ENCODE measurements at regions not wholly inside any gene's neighbourhood (a gene's known extent, or its start where the extent isn't known, plus 50 kb on each side); places are given as distances from the start of the nearest gene placed in this dataset.
"Not testable (repeated sequence)": the region's sequence is repeated elsewhere in the genome, so short reads cannot be mapped to it uniquely, and the experiment has no call there.

DNA sequence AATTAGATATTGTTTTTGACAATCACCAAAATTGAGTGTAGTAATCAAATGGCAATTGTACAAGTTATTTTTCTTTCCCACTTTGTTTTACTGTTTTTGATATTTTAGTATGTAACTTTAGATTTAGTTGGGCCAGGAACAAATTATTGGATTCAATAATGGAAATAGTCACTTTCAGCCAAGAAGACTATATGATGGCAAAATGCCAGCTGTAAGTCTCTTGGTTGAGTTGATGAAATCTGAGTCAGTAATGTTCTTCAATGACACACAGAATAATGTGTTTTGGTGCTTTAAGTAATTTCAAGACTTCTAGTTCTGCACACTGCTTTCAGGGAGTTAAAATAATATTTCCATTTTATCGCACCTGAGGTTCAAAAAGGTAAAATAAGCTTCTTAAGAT lies 2022.0 kb upstream of the CELF4 start:
- no peak for DNase-seq

DNA sequence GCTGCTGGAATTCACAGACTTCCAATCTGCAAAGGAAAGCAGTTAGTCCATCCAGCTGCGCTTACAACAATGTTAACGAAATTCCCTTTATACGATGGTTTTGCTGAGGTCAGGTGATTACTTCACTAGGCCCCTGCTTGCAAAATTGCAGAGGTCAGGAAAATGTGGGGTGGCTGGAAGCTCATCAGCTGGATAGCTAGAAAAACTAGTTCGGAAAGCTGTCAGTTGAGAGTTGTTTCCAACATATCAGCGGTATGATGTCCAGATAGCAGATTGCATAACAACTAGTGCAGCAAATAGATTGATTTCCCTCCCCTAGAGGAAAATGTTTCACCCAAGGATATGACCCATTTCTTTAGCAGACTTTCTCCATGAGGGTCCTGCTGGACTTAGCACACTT lies 2021.1 kb upstream of the CELF4 start:
- DNase-seq = no peak

DNA sequence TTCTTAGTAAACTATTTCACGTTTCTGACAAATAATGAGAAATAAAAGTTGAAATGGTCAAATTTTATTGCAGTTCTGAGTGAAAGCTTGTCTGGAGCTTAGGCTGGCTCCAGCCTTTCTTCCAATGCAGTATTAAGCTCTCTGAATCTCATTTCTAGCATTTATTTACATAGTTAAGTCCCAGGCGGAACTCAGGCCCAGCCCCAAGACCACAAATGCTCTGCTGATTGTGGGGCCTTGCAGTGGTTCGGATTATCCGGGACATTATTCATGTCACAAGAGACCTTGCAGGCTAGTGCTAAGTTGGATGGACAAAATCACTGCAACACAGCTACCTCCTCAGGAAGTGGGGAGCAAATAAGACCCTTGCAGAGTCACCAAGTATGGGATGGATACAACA lies 2009.3 kb upstream of the CELF4 start:
- no peak for DNase-seq

DNA sequence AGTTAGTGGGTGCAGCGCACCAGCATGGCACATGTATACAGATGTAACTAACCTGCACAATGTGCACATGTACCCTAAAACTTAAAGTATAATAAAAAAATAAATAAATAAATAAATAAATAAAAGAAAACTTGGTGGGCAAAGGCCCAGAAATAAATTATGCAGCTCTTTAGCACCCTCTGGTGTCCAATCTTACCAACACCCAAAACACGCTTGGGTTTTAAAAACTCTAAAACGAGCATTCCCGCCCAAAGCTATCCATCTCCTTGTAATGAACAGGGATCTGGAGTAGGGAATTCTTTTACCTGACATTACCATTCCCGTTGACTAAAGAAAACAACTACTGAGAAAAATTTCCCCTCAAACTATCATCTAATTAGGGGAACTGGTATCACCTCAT lies 2005.9 kb upstream of the CELF4 start:
- DNase-seq = peak in 1 of 56 donors; percentile 4

DNA sequence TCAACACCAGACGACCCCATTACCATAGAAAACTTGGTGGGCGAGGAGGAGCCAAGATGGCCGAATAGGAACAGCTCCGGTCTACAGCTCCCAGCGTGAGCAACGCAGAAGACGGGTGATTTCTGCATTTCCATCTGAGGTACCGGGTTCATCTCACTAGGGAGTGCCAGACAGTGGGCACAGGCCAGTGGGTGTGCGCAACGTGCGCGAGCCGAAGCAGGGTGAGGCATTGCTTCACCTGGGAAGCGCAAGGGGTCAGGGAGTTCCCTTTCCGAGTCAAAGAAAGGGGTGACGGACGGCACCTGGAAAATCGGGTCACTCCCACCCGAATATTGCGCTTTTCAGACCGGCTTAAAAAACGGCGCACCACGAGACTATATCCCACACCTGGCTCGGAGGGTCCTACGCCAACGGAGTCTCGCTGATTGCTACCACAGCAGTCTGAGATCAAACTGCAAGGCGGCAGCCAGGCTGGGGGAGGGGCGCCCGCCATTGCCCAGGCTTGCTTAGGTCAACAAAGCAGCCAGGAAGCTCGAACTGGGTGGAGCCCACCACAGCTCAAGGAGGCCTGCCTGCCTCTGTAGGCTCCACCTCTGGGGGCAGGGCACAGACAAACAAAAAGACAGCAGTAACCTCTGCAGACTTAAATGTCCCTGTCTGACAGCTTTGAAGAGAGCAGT lies 2000.1 kb upstream of the CELF4 start:
- not testable (repeated sequence) for DNase-seq

DNA sequence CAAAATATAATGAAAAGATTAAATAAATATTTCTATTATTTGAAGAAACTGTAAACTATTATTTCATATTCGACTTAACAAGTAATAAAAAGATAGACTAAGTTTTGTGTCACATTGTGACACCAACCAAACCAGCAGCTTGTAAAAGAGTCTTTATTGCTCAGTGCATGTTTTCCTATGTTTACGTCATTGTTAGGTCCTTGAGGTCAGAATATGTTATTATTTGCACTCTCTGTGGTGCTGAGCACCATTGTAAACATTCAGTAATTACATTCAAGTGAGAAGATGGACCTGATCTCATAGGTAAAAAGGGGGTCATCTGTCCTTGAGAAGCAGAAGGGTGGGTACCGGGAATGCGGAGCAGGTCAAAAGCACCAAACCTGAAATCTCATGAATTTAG lies 1999.1 kb upstream of the CELF4 start:
- no peak for DNase-seq

DNA sequence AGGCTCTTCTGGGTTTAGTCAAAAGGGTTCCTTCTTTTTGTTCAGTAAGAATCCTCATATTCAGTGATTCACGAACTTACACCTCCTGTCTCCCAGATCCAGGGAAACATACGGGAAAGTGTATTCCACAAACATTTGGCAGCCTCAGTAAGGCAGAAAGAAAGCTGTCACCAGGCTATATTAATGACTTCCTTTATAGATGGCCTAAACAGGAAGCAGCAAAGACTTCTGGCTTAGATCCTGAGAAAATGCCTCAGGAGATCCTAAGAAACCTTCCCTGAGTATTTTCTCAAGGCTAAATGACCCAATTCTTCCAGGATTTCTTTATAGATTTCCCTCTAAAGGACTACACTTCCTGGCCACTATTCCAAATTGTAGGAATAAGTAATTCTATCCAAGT lies 1995.5 kb upstream of the CELF4 start:
- DNase-seq = no peak

DNA sequence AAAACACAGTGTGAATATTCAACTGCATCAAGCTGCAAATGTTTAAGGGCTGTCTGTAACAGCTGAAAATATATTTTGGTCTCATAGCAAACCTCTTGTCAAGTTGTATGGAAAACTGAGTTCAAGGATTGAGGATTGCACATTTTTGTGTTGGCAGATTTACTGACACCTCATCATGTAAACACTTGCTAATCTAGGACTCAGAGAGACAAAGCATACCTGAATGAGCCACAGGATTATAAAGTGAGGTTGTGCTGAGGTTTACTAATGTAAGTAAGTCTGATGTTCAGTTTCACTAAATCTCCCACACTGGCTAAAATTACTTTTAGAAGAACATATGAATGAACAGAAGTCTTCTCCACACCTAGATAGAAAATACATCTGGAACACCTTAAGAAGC lies 1993.1 kb upstream of the CELF4 start:
- DNase-seq = no peak

DNA sequence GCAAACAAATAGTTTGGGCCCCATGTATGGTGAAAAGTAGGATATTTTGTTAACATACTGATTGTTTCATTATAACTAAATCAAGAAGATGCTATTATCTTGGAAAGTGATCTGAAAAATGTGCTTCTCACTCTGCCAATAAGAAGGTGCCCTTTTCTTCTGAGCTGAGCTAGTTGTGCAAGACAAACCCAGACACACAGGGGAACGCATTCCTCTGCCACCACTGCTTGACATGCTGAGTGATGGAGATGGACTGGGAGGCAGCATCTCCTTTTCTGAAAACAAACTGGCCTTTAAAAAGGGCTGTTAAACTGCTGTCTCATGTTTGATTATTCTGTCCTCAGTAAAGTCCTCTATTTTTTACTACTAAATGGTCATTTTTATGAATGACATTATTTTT lies 1989.9 kb upstream of the CELF4 start:
- DNase-seq = no peak

DNA sequence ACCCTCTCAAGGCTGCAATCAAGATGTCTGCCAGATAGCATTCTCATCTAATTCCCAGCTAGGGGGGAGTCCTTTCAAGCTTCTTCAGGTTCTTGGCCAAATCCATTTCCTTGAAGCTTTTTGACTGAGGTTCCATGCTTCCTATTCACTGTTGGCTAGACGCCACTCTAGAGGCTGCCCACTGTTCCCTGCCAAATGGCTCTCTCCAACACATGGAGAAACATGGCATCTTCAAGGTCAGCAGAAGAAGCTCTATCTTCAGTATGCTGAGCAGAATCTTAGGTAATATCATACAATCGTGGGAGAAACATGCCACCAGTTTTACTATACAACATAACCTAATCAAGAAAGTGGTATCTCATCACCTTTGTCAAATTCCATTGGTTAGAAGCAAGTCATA lies 1985.1 kb upstream of the CELF4 start:
- DNase-seq = no peak

DNA sequence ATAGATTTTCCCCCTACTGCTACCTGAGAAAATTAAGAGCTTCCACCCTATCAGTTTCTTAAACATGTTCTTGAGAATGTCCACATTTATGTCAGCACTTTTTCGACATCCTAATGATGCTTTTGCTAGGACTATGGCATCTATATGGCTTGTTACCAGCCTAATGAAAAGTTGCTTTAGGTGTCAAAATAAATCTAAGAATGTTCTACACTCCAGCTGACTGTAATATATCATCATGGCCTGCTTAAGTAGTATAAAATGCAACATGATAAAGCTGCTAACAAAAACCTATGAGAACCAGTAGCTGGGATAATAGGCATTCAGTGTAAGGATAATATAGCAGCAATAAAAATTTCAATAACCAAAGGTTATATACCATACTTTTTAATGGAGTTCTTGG lies 1983.5 kb upstream of the CELF4 start:
- DNase-seq = no peak

DNA sequence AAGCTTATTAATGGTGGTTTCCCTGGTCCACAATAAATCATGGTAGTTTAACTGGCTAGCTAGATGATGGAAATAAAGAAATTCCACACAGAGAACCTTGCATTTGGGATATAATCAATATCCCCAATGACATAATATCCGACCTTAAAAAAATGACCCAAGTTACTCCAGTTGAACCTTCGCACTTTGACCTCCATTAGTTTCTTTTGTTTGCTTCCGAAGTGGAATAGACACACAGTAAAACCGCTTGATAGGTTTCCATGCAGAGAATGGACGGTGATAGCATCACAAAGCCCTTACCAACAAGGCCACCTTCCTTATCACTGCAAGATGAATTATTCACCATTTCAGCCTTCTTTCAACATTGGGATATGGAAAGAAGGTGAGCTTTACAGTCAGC lies 1966.1 kb upstream of the CELF4 start:
- no peak for DNase-seq

DNA sequence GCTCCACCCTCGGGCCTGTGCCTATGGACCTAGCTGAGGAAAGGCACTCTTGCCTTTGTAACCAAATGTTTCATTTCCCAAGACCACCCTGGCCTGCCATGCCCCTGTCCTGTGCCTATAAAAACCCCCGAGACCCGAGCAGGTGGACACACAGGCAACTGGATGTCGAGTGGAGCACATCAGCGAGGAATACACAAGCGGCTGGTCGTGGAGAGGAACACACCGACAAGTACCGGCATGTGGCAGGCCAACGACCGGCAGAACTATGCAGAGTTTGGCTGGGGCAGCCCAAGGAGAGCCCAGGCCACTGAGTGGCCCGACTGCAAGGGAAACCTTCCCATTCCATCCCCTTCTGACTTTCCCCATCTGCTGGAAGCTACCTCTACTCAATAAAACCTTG lies 1963.8 kb upstream of the CELF4 start:
- no peak for DNase-seq

DNA sequence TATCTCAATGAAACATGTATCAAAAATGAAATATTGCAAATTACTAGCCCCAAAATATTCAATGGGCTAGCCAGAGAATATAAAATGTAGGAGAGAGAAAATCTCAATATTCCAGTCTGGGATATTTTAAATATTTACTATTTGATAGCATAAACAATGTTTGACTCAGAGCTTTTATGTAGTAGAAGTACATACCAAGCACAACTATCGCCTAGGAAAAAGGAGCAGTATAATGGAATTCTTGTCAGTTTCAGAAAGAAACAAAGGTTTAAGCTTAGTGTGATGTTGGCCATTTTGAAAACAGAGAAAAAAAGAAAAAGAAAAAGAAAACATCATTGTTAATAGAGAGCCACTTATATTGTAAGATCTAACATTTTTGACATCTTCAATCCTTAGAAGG lies 1961.9 kb upstream of the CELF4 start:
- no peak for DNase-seq

DNA sequence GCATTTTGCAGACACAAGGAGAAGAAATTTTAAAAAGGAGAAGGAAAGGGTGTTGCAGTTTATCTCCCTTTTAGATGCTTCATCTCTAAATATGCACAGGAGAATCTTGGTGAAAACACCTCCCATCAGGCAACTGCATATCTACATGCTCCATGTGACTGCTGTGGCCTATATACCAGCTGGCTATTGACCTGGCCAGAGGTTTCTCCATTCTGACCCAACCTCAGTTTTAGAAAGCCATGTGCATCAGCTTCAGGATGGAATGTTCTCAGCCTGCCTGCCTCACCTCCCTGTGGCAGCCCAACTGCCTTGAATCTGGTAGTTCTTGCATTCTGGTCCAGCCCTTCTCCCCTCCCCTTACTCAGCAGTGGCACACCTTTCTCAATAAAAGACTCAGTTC lies 1958.8 kb upstream of the CELF4 start:
- DNase-seq = no peak

DNA sequence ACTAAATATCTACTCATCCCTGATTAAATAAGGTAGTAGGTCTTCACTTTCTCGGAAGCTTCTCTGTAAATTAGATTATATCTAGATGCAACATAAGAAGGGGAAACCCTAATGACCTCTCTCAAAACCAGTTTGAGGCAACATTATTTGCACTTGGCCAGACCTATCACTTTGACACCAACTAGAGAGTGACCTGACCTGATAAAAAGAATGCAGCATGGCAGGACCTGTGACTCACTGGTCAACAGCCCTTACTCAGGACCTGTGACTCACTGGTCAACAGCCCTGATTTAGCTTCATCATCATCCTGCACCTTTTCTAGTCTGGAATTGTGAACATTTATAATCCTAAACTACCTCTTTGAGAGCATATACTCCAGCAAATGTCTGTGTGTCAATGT lies 1957.7 kb upstream of the CELF4 start:
- no peak for DNase-seq

DNA sequence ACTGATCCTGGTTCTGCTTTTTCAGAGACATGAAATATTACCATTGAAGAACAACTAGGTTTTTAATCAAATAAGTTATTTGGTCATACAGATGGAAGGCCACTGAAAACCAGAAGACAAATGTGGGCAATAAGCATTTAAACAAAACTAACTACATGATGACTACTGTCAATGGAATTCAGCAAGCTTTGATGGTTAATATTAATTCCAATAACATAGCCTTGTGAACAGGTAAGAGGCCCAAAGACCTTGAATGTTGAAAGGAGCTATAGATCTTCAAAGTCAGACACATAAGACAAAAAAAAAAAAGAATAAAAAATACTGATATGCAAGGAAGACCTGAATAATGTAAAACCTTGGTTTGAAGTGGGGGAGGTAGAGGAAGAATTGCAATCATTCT lies 1955.6 kb upstream of the CELF4 start:
- DNase-seq = no peak

DNA sequence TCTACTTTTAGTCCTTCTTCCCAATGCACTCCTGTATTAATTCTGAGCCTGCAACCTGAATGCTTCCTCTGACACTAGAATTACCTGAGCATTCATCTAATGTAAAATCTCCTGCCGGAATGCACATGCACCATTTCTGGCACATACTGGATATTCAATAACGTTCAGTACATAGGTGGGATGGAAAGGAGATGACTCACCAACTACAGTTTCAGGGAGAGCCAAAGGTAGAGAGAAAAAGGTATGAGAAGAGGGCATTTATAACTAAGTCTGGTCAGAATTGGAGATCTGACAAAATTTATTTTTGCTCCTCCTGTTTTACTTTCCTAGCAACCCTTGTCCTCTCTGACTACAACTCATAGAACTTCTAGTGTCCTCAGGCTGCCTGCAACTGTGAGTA lies 1954.1 kb upstream of the CELF4 start:
- DNase-seq = no peak

DNA sequence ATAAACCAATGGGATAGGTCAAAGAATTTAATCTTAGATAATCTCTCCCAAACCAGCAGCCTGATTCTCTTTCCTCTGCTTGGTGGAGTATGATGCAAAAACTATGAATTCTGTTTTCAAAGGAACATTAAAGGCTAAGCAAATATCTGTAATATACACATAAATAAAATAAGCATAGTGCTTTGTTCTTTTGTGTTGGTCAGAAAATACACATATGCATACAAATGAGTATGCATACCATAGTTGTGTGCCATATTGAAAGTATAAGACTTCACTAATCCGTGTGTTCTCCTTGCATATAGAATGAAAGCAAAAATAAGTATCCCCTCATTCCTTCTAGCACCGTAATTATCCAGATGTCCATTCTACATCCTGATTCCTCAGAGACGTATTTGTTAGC lies 1949.7 kb upstream of the CELF4 start:
- no peak for DNase-seq

DNA sequence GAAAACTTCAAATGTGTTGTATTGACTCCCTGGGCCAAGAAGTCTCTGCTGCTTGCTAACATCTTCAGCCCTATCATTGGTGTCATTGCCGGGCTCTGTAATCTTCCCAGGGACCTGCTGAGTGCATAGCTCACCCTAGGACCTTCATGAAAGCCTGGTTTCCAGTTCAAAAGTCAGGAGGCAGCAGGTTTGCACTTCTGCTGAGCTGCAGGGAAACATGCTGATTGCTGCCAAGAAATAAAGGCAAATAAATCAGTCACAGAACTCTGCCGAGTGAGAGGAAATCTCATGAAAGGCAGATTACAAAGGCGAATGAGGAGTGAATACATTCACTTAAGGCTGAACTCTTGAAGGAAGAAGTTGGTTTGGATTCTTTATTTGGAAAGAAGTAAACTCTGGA lies 1947.6 kb upstream of the CELF4 start:
- no peak for DNase-seq

DNA sequence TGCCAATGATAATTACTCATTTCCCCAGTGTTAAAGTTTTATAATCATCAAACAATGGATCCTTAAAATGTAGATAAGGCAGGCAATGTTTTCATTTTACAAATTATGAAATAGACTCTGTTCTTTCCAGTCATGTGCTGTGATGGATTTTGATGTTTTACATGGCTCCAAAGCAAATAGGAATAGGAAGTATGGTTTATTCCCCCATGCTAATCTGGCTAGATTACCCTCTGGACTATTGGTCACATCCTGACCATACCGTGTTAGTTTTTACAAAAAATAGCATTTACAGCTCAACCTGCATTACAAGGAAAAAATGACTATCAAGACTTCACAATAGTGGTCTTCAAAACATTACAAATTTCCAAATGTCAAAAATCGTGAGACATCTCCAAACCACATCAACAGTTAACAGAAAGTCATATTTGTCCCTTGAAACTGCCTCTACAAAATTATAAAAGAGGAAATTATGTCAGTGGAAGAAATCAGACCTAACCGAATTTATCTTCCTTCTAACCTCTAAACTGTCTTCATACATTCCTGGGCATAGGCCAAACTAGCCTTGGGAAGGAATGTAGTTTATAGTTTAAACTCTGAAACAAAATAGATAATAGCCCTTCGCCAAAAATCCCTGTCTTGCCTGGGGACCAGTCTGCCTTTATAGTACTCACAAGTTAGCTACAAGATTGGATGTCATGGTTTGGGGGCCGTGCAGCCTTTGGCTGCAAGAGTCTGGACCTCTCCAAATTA lies 1941.2 kb upstream of the CELF4 start:
- DNase-seq = no peak

DNA sequence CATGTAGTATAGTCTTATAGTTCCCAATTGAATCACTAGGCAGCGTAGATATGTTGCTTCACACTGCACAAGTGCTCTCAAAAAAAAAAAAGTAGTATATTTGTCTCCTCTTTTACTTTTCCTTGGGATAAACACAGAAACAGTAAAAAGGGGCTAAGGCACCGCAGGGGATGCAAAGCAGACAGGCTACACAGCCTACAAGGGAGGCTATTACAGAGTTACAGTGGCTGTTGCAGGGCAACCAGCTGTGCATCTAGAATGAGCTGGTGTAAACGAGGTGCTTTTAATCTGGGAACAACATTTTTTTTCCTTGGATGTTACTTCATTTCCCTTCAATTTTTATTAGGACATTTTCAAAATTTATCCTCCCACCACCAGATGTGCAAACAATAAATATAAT lies 1934.7 kb upstream of the CELF4 start:
- DNase-seq = peak in 2 of 56 donors; percentile 1 to 4

DNA sequence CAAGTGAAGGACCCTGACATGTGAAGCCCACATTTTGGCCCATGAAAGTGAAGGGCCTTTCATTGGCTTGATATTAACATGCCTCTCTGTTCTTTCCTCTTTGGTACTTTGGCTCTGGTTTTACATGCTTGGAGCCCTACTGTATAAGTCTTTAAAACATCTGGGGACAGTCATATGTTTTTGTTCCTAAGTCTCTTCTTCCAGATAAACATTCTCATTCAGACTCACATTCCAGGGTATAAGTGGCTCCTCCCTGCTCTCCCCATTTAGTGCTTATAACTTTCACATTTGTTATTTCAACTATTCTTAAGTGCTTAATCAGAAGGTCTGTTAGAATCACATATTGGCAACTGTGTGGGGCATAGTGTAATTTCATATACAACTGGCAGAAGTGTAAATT lies 1932.2 kb upstream of the CELF4 start:
- no peak for DNase-seq

DNA sequence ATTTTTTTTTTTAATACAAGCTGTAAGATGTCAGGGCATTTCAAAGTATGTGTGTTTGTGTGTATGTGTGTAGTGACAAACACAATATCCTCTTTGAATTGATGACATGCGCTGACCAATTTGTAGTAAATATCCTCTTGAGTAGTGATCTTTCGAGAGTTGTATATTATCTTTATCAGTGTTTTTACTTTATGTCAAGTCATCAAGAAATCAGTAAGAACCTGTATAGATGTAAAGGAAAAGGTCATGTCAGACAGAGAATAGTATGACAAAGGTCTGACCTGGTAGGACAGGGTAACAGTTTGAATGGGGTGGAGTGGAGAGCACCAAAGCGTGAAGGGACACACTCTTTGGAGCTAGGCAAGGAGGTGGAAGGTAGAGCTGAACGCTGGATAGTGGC lies 1931.4 kb upstream of the CELF4 start:
- no peak for DNase-seq
